Activated effector memory CD4-positive, alpha-beta T cell treated with anti-CD3 and anti-CD28 coated beads, Interleukin-2, amount 50 U/mL, for 16 hours (primary cell): ENCODE measurements at regions not wholly inside any gene's neighbourhood (a gene's known extent, or its start where the extent isn't known, plus 50 kb on each side); places are given as distances from the start of the nearest gene placed in this dataset.
"Not testable (repeated sequence)": the region's sequence is repeated elsewhere in the genome, so short reads cannot be mapped to it uniquely, and the experiment has no call there.

Experiments used
- DNase-seq: peaks from one replicate; pipeline ENCODE4 v3.0.0-alpha.2; 2020

DNA sequence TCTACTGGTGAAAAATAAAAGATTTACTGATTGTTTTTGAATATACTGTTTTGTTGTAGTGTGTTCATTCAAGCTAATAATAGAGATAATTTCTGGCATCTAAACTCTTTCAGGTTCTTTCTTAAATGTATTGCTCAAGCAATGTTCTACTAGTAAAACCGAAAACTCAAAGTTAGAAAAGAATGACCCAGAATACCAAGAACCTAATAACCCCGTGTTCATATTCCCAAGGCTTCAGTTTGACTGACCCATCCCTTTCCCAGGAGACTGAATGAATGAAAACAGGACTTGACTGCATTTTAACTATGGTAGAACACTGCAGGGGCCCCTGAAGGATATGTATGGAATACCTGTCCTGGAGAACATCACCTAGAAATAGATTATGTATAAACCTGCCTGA, 375.3 kb downstream of the MAFB start:
- DNase-seq: no peak

DNA sequence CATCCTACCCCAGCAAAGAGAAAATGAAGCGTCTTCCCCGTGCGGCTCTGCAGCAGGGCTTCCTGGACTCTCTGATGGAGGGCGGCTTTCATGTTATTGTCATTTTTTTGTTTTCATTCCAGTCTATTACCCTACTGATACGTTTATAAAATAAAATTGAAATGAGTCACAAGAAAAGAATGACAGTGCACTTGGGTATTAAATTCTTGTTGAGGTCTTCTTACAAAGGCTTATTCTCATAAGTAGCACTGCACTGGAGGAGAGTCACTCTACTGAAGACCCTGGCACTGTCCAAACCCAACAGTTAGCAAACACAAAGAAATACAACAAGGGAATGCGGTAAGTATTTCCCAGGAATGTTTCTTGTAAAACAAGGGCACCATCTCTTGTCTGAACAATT, 379.3 kb downstream of the MAFB start:
- DNase-seq: no peak

DNA sequence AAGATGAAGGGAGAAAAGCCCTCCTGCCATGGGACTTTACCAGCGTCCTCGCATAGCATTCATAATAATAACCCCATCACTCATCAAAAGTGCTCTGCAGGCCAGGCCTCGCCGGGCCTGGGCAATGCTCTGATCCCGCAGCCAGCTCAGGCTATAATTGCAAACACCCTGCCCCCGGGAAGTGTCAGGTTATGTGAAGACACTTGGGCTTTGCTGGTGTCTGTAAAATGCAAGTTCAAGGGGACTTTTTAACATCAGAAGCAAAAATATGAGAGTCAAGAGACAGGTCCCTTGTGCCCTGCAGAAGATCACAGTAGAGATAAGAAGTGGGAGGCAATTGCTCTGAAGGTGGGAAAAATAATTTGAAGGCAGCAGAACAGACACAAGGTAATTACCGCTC, 381.0 kb downstream of the MAFB start:
- DNase-seq: no peak

DNA sequence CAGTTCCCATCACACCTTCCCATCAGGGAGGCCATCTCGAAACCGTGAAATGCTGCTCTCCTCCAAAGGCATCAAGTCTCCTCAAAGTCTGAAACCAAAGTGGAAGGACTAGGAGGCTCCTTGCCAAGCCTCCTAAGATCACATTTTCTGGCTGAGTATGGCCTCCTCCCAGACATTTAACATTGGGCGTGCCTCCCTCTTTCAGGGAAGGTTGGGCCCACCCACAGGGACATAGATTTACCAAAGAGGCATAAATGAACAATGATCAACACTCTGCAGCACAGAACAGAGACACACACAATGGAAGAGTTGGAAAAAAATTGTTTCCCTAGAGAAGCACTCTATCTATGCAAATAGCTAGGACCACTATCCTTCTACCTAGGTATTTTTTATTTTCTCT, 381.8 kb downstream of the MAFB start:
- no peak for DNase-seq

- DNase-seq: no peak
Measured at GRCh38 chr20:40305303-40305702, 383.7 kb downstream of the MAFB start.

DNA sequence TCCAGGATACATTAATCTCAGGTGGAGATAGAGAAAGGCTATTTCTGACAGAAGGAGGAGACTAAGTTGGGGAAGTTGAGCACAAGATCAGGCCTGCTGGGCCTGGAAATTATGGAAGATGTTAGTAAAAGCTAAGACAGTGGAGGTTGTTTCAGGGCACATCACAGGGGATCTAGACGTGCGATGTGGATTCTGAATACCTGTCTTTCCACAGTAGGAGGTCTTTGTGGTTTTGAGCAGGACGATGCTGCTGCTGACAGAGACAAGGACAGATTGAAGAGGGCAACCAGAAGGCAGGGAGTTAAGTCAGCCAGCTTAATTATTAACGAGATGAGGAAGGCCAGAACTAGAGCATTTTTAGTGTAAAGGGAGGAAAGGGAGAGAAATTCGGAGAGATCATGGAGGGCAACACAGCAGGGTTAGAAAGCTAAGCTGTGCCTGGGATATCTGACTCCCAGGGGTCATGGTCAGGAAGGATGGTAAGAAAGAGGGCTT, 384.9 kb downstream of the MAFB start:
- DNase-seq: no peak

DNA sequence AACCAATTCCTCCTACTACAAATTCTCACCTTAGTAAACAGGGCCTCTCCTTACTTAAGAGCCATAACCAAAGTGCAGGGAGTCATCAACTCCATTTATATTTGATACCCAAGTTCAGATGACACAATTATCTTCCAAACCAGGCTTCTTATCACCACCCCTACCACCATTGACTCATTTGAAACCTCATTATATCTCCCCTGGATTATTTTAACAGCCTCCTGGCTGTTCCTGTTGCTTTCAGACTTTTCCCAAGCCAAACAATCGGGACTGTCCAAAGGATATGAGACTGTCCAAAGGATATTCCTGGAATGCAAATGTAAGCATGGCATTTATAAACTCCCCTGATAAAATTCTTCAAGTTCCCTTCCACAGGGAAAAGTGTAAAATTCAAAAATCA, 394.3 kb downstream of the MAFB start:
- no peak for DNase-seq

- DNase-seq: no peak
Measured at GRCh38 chr20:40294175-40294574, 394.9 kb downstream of the MAFB start.

DNA sequence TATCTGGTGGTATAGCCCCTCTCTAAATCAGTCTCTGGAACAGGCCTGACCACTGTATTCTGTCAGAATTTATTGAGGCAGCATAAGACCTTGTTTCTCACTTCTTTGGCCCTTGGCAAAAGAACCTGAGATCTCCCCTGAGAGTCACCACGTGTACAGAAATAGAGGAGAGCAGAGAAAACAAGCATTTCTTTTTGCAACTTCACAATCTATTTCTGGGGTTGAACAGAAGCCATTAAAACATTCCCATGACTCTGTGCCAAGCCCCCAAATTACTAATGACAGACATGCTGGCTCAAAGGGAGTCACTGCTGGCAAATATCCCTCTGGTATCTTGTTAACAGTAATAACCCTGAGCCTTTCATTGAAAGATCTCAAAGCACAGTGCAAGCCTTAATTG, 395.3 kb downstream of the MAFB start:
- DNase-seq: no peak

- no peak for DNase-seq
Measured at GRCh38 chr20:40291493-40292135, 397.4 kb downstream of the MAFB start.

DNA sequence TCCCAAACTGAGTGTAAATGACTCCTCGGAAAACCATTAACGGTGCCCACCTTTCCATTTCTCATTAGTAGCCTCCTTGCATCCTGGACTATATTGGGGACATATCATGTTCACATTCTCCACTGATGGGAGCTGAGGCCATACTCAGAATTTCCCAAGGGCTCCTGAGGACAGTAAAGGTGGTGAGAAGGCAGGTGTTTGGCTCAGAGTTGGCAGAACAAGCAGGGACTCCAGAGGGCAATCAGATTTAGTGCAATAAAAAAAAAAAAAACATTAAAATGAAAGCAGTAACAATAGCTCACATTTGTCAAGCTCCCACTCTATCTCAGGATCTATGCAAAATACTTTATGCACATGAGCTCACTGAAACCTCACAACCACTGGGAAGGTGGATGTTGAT, 401.4 kb downstream of the MAFB start:
- no peak for DNase-seq

GRCh38 chr20:40286975-40287531, 402.0 kb downstream of the MAFB start:
- no peak for DNase-seq

GRCh38 chr20:40284611-40285010, 404.4 kb downstream of the MAFB start:
- DNase-seq: no peak

- DNase-seq: no peak
Measured at GRCh38 chr20:40283689-40284088, 405.3 kb downstream of the MAFB start.

DNA sequence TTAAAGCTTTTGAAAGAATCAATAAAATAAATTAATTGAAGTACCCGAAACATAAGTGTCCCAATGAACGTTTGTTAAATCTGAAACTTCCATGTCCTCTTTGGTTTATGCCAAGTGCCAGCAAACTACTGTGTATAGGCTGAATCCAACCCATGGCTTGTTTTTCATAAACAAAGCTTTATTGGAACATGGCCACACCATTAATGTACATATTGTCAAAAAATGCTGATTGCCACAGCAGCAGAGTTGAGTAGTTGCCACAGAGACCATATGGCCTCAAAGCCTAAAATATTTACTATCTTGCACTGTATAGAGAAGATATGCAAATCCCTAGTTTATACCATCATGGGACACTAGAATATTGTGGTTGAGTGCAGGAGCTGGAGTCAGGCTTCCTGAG, 406.1 kb downstream of the MAFB start:
- DNase-seq: no peak

DNA sequence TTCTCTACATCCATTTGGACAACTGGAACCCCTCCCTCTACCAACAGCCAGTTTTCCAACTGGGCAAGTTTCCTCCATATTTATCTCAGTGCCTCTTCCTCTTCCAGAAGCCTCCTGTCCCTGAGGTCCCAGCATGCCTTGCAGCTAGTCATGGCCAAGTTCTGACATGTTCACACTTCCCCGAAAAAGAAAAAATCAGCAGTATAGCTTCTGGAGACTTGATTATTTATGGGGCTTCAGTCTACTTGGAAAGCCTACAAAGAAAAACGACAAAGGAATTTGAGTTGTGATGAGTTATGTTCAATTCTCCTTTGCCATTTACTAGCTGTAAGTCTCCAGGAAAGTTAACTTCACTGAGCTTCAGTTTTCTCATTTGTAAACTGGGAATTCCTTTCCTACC, 406.5 kb downstream of the MAFB start:
- DNase-seq: no peak

DNA sequence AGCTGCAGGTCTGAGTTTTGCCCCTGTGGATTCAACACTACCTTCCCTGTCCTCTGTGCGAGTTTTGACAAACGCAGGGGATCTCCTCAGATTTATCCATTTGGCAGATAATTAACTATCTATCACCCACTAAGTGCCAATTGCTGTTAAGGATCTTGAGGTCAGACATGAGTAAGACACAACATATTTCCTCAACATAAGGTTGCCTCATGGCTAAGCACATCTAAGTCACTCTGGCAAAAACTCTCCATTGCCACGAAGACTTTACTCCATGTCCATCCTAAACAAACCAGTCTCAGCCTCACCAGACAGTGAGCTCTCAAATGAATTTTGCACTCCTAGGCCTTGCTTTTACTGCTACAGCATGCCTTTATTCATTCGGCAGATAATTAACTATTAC, 408.4 kb downstream of the MAFB start:
- no peak for DNase-seq

DNA sequence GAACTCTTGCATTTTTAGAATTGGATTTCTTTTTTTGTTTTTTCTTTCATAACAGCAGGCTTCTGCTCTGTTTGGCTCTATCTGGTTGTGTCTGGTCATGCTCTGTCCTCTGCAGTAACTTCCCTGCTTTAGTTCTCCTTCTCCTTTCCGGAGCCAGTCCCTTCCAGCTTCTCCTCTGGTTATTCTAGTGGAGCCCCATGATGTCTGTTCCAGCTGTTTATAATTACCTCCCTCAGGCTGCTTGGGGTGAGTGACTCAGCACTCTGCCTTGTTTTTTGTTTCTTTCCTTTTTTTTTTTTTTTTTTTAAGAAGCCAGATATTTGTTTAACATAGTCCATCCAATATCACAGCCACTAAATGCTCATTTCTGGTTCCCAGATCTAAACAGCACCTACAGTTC, 409.6 kb downstream of the MAFB start:
- no peak for DNase-seq

DNA sequence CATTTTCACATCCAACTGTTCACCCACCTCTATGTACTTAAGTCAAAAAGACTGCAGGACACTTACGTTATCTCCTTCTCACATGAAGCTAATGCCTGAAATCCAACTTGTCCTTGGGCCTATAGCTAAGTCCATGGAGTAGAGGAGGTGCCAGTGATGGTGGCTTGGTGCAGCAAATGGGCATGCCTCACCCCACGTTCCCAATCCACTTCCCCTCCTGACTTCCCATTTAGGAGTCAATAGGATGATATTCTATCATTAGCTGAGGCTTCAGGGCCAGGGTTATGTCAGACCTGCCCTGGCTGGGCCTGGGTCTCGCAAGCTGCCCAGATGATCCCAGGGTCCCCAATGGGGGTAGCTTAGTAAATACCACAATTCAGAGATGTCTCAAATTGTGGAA, 410.4 kb downstream of the MAFB start:
- DNase-seq: no peak

DNA sequence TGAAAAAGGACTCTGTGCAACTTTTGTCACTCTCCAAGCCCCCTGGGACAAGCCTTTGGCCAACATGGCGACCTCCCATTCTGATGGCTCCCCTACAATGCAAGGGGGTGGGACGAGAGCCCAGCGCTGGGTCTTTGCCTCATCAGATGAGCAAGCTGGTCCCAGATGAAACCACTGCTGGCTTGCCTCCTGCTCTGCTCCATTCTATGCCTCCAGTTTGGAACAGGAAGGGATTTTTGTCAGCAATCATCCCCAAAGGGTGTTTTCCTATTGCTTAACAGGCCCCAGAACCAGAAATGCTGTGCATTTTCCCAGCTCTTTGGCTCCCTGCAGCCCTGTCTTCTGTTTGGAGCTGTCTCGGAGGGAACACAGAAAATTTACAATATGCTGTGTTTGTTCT, 412.7 kb downstream of the MAFB start:
- no peak for DNase-seq

GRCh38 chr20:40275738-40276137, 413.3 kb downstream of the MAFB start:
- no peak for DNase-seq

- no peak for DNase-seq
Measured at GRCh38 chr20:40274912-40275533, 414.0 kb downstream of the MAFB start.

GRCh38 chr20:40269274-40269673, 419.8 kb downstream of the MAFB start:
- not testable (repeated sequence) for DNase-seq

DNA sequence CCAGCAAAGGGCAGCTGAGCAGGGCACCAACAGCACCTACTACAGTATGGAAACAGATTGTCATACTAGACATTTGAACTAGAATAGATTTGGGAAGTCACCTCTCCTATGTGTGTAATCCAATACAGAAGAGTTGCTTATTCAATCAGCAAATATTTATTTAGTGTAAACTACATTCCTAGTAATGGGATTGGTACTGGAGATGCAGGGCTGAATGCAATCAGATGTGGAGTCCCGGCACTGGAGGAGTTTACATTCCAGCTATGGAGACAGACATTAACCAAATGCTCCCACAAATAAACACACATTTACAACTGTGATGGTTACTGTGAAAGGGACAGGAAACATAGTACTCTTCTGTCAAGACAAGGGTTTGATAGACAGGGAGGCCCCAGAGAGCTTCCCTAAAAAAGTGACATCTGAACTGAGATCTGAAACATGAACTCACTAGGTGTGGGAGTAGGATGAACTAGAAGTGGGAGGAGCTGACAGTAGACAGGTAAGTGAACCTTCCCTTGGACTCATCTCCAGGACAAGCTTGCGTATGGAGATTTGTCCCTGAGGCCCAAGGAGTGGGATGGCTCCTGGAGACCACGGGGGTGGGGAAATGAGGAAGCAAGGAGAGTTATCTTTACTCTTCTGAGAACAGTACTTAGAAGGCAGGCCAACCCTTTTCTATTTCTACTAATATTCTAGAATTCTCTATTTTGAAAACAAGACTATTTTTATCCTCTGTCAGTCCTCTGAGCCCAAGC, 420.5 kb downstream of the MAFB start:
- no peak for DNase-seq
